Tibial nerve (tissue), 4 donors: ENCODE measurements at regions not wholly inside any gene's neighbourhood (a gene's known extent, or its start where the extent isn't known, plus 50 kb on each side); places are given as distances from the start of the nearest gene placed in this dataset.
"Not testable (repeated sequence)": the region's sequence is repeated elsewhere in the genome, so short reads cannot be mapped to it uniquely, and the experiment has no call there.

Experiments
- DNase-seq, 2 donors: peaks; one replicate each; pipeline ENCODE4 v3.0.0-alpha.2; 2019; ENCODE audit warnings: low spot score in 2 of 2
- H3K27ac ChIP-seq, 4 donors: fragments of 200-600 bp; sonication (generic) in 3 of 4; one replicate each; pipeline ENCODE4 v1.5.1; 2017 to 2019; ENCODE audit warnings: mild to moderate bottlenecking in 1 of 4
- H3K27me3 ChIP-seq, 2 donors: fragments of 200-600 bp; sonication (generic) in 1 of 2; one replicate each; pipeline versions ENCODE4 v1.5.1 to v1.6.0; 2017 to 2019
- H3K36me3 ChIP-seq, 3 donors: fragments of 200-600 bp; sonication (generic); one replicate each; pipeline ENCODE4 v1.5.1; 2018 to 2019
- H3K4me1 ChIP-seq, 4 donors: fragments of 200-600 bp; sonication (generic) in 3 of 4; one replicate each; pipeline ENCODE4 v1.5.1; 2017 to 2019
- H3K4me3 ChIP-seq, 4 donors: fragments of 200-600 bp; sonication (generic) in 3 of 4; one replicate each; pipeline ENCODE4 v1.5.1; 2017 to 2019; ENCODE audit warnings: mild to moderate bottlenecking in 1 of 4, moderate library complexity in 1 of 4
- H3K9me3 ChIP-seq, 4 donors: fragments of 200-600 bp; sonication (generic) in 3 of 4; one replicate each; pipeline ENCODE4 v1.5.1; 2017 to 2019
- EP300 ChIP-seq, 2 donors: sonication (generic); formaldehyde crosslinking; IDR thresholded peaks; one replicate each; pipeline ENCODE4 v1.6.1; 2017; ENCODE audit warnings: antibody characterized with exemption in 2 of 2, mild to moderate bottlenecking in 1 of 2
- POLR2A ChIP-seq, 2 donors: fragments of 450-650 bp; IDR thresholded peaks; one replicate each; pipeline ENCODE4 v1.6.1; 2017; ENCODE audit warnings: antibody characterized with exemption in 2 of 2, mild to moderate bottlenecking in 2 of 2, moderate library complexity in 2 of 2
- WGBS, 2 donors: methylation state at CpG; one replicate each; pipeline ENCODE4 v1.1.5; 2018; 5-methylcytosine and 5-hydroxymethylcytosine counted together
- TF ChIP-seq, protein P1 (sequence below), 5 experiments: fragments of 200-600 bp in 3 of 5; fragments of 450-650 bp in 2 of 5; sonication (generic) in 3 of 5; IDR thresholded peaks; one replicate each; pipeline ENCODE4 v1.5.1; 2016 to 2019; ENCODE audit warnings: antibody characterized with exemption in 5 of 5, mild to moderate bottlenecking in 3 of 5, moderate library complexity in 2 of 5

GRCh38 chr7:51602376-51602775, 285.8 kb upstream of the COBL start:
- TF ChIP-seq, protein P1, sequence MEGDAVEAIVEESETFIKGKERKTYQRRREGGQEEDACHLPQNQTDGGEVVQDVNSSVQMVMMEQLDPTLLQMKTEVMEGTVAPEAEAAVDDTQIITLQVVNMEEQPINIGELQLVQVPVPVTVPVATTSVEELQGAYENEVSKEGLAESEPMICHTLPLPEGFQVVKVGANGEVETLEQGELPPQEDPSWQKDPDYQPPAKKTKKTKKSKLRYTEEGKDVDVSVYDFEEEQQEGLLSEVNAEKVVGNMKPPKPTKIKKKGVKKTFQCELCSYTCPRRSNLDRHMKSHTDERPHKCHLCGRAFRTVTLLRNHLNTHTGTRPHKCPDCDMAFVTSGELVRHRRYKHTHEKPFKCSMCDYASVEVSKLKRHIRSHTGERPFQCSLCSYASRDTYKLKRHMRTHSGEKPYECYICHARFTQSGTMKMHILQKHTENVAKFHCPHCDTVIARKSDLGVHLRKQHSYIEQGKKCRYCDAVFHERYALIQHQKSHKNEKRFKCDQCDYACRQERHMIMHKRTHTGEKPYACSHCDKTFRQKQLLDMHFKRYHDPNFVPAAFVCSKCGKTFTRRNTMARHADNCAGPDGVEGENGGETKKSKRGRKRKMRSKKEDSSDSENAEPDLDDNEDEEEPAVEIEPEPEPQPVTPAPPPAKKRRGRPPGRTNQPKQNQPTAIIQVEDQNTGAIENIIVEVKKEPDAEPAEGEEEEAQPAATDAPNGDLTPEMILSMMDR (IDR thresholded peaks at IDR 0.05) = no peak
- TF ChIP-seq EP300 (IDR thresholded peaks at IDR 0.05) = no peak
- TF ChIP-seq POLR2A (IDR thresholded peaks at IDR 0.05) = no peak
- H3K4me1 ChIP-seq = no peaks in the 10 kb centered on the region
- H3K4me3 ChIP-seq = no peak overlapping the region
- no peak overlapping the region for H3K27ac ChIP-seq
- WGBS, 2 donors = 88 to 96% methylated on average over 2 of the region's 2 CpGs
- H3K36me3 ChIP-seq = no peaks in the 10 kb centered on the region
- no peaks in the 10 kb centered on the region for H3K27me3 ChIP-seq
- peaks cover 0 to 31% (median 0%) of the 10 kb centered on the region in 4 donors for H3K9me3 ChIP-seq
- DNase-seq = no peak

DNA sequence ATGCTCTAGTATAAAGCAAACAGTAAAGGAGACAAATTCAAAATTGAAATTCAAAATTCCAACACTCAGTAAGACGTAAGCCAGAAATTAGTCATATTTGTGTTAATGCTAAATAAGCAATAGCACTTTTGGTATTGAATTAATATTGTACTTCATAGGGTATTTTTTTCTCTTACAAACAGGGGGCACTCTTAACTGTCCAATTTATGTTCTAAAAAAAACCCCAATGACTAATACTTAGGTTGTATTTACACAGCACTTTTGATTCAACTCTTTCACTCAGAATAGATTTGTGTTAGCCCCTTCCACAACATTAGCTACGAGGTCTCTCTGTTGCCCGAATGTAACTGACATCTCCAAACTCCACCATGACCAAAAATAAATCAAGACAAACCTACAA, 284.9 kb upstream of the COBL start:
- no peak for TF ChIP-seq EP300 (IDR thresholded peaks at IDR 0.05)
- TF ChIP-seq POLR2A (IDR thresholded peaks at IDR 0.05) = no peak
- TF ChIP-seq, protein P1 (IDR thresholded peaks at IDR 0.05) = no peak
- Histone ChIP-seq H3K27me3 (no peaks in the 10 kb centered on the region), H3K9me3 (peaks cover 0 to 30% (median 0%) of the 10 kb centered on the region in 4 donors), H3K36me3 (no peaks in the 10 kb centered on the region), H3K27ac (no peak overlapping the region), H3K4me3 (no peak overlapping the region), H3K4me1 (no peaks in the 10 kb centered on the region)
- WGBS, 2 donors = 78 to 82% methylated on average over 3 of the region's 3 CpGs
- no peak for DNase-seq

- not testable (repeated sequence) for H3K27me3 ChIP-seq, DNase-seq, H3K4me3 ChIP-seq, H3K27ac ChIP-seq, H3K4me1 ChIP-seq, H3K36me3 ChIP-seq
- H3K9me3 ChIP-seq = peaks cover 0 to 24% (median 0%) of the 10 kb centered on the region in 4 donors
- 90 to 94% methylated on average over 9 of the region's 9 CpGs for WGBS, 2 donors
Observed at GRCh38 chr7:51599935-51600334, 283.3 kb upstream of the COBL start.

GRCh38 chr7:51593628-51594027, 277.0 kb upstream of the COBL start:
- WGBS, 2 donors = 54 to 55% methylated on average over 2 of the region's 2 CpGs
- TF ChIP-seq EP300 (IDR thresholded peaks at IDR 0.05) = no peak
- TF ChIP-seq POLR2A (IDR thresholded peaks at IDR 0.05) = no peak
- TF ChIP-seq, protein P1 (IDR thresholded peaks at IDR 0.05) = no peak
- Histone ChIP-seq H3K27me3 (no peaks in the 10 kb centered on the region), H3K36me3 (no peaks in the 10 kb centered on the region), H3K4me1 (no peaks in the 10 kb centered on the region), H3K9me3 (peaks cover 0 to 11% (median 0%) of the 10 kb centered on the region in 4 donors), H3K4me3 (no peak overlapping the region), H3K27ac (no peak overlapping the region)
- no peak for DNase-seq

- TF ChIP-seq EP300 (IDR thresholded peaks at IDR 0.05) (no peak), POLR2A (IDR thresholded peaks at IDR 0.05) (no peak)
- TF ChIP-seq, protein P1 (IDR thresholded peaks at IDR 0.05) = no peak
Observed at GRCh38 chr7:51592842-51593599, 276.4 kb upstream of the COBL start.

More at GRCh38 chr7:51592842-51593599, 276.4 kb upstream of the COBL start:
- no peaks in the 10 kb centered on the region for H3K27me3 ChIP-seq
- H3K9me3 ChIP-seq = peaks cover 0 to 11% (median 0%) of the 10 kb centered on the region in 4 donors
- no peaks in the 10 kb centered on the region for H3K4me1 ChIP-seq
- DNase-seq = no peak
- H3K36me3 ChIP-seq = no peaks in the 10 kb centered on the region
- H3K4me3 ChIP-seq = no peak overlapping the region
- WGBS, 2 donors = 65 to 71% methylated on average over 10 of the region's 10 CpGs
- H3K27ac ChIP-seq = no peak overlapping the region
